ENCODE measurements at regions not wholly inside any gene's neighbourhood (a gene's known extent, or its start where the extent isn't known, plus 50 kb on each side); places are given as distances from the start of the nearest gene placed in this dataset.

DNA sequence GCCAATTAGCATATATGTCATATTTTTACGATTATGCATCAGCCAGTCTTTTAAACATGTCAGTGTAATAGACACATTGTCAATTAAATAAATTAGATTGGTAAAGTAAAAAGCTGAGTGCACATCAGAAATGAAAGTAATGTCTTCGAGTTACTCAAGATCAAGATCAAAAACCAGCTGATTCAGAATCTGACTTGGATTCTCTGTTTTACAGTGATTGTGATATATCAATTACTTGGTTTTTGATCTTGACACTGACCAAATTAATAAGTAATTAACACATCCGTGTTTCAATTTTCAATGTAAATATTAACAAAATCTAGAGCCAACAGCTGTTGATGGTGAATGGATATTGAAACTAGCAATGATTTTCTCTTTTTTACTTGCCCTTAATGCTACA is 311.6 kb downstream of the PDGFC start:
- TF ChIP-seq, protein P1, sequence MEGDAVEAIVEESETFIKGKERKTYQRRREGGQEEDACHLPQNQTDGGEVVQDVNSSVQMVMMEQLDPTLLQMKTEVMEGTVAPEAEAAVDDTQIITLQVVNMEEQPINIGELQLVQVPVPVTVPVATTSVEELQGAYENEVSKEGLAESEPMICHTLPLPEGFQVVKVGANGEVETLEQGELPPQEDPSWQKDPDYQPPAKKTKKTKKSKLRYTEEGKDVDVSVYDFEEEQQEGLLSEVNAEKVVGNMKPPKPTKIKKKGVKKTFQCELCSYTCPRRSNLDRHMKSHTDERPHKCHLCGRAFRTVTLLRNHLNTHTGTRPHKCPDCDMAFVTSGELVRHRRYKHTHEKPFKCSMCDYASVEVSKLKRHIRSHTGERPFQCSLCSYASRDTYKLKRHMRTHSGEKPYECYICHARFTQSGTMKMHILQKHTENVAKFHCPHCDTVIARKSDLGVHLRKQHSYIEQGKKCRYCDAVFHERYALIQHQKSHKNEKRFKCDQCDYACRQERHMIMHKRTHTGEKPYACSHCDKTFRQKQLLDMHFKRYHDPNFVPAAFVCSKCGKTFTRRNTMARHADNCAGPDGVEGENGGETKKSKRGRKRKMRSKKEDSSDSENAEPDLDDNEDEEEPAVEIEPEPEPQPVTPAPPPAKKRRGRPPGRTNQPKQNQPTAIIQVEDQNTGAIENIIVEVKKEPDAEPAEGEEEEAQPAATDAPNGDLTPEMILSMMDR (IDR thresholded peaks at IDR 0.05; ENCODE audit: borderline replicate concordance, extremely low read depth, low read length, poor library complexity, severe bottlenecking), result no peak
- no peak for TF ChIP-seq EZH2 (IDR thresholded peaks at IDR 0.05; ENCODE audit: borderline replicate concordance, low read depth, low read length, severe bottlenecking)
